Nucleus accumbens (tissue), 56 donors: ENCODE measurements at regions not wholly inside any gene's neighbourhood (a gene's known extent, or its start where the extent isn't known, plus 50 kb on each side); places are given as distances from the start of the nearest gene placed in this dataset.

Source experiments
- DNase-seq, 56 donors: peaks; one replicate each; lab custom pipeline; 2025; lab: John Stamatoyannopoulos, UW

- DNase-seq, result no peak
Measured at GRCh38 chr12:58602736-58603135, 317.6 kb downstream of the LRIG3 start.

GRCh38 chr12:58607805-58608204, 312.5 kb downstream of the LRIG3 start:
- no peak for DNase-seq

- DNase-seq, result no peak
Measured at GRCh38 chr12:58608711-58609110, 311.6 kb downstream of the LRIG3 start.

- DNase-seq, result no peak
Measured at GRCh38 chr12:58615047-58615446, 305.3 kb downstream of the LRIG3 start.

- DNase-seq, result no peak
Measured at GRCh38 chr12:58615576-58615975, 304.7 kb downstream of the LRIG3 start.

GRCh38 chr12:58616618-58617017, 303.7 kb downstream of the LRIG3 start:
- no peak for DNase-seq

GRCh38 chr12:58621126-58621525, 299.2 kb downstream of the LRIG3 start:
- DNase-seq, result no peak

- DNase-seq, result no peak
Measured at GRCh38 chr12:58629376-58629775, 290.9 kb downstream of the LRIG3 start.

- no peak for DNase-seq
Measured at GRCh38 chr12:58633479-58633878, 286.8 kb downstream of the LRIG3 start.

GRCh38 chr12:58639318-58639934, 280.9 kb downstream of the LRIG3 start:
- DNase-seq, result no peak

- no peak for DNase-seq
Measured at GRCh38 chr12:58640314-58640713, 280.0 kb downstream of the LRIG3 start.

GRCh38 chr12:58645946-58646345, 274.4 kb downstream of the LRIG3 start:
- no peak for DNase-seq

- DNase-seq, result no peak
Measured at GRCh38 chr12:58647495-58647894, 272.8 kb downstream of the LRIG3 start.

GRCh38 chr12:58648176-58648575, 272.1 kb downstream of the LRIG3 start:
- DNase-seq, result no peak

GRCh38 chr12:58651850-58652249, 268.5 kb downstream of the LRIG3 start:
- no peak for DNase-seq

GRCh38 chr12:58654021-58654420, 266.3 kb downstream of the LRIG3 start:
- no peak for DNase-seq

- DNase-seq, result no peak
Measured at GRCh38 chr12:58655375-58655774, 264.9 kb downstream of the LRIG3 start.

GRCh38 chr12:58656254-58657009, 263.9 kb downstream of the LRIG3 start:
- DNase-seq, result no peak

- DNase-seq, result no peak
Measured at GRCh38 chr12:58657190-58657589, 263.1 kb downstream of the LRIG3 start.

GRCh38 chr12:58665375-58665774, 254.9 kb downstream of the LRIG3 start:
- no peak for DNase-seq

- DNase-seq, result no peak
Measured at GRCh38 chr12:58668233-58668632, 252.1 kb downstream of the LRIG3 start.

- DNase-seq, result no peak
Measured at GRCh38 chr12:58668871-58669270, 251.4 kb downstream of the LRIG3 start.
